ENCODE measurements at regions not wholly inside any gene's neighbourhood (a gene's known extent, or its start where the extent isn't known, plus 50 kb on each side); places are given as distances from the start of the nearest gene placed in this dataset.

DNA sequence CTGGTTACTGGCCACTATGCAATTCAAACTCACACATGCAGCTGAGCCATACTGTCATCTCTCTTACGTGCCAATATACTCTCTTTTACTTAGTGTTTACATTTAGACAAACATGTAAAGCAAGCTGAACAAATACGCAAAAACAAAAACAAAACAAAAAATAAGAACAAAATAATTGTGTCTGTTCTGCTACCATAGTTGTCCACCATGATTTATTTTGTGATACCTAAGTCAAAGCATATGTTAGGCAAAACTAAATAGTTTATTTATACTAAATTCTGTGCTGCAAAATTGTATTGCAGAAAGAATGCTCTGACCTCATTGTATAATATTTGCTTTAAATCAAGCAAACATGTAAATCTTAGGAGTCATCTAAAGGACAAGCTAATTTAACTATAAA, 943.2 kb upstream of the AGA start:
- H2AFZ ChIP-seq (ENCODE audit: low read length): no peak overlapping the region
- TF ChIP-seq CTCF (IDR thresholded peaks at IDR 0.05; ENCODE audit: extremely low read depth, low read depth, low read length): no peak
- H3K4me3 ChIP-seq (ENCODE audit: insufficient read depth, low read length): no peak overlapping the region
- DNase-seq (ENCODE audit: insufficient read length, low spot score, missing footprints): no peak
- H3K4me2 ChIP-seq (ENCODE audit: insufficient read depth, low read length): no peak overlapping the region
- H3K79me2 ChIP-seq (ENCODE audit: insufficient read depth, low read length): no peaks in the 10 kb centered on the region
- no peaks in the 10 kb centered on the region for H3K27me3 ChIP-seq (ENCODE audit: insufficient read depth, low read length)
- H3K36me3 ChIP-seq (ENCODE audit: insufficient read depth, low read length): no peaks in the 10 kb centered on the region
- H3K27ac ChIP-seq (ENCODE audit: low read depth, low read length): no peak overlapping the region
- no peaks in the 10 kb centered on the region for H4K20me1 ChIP-seq (ENCODE audit: insufficient read depth, low read length)
- no peaks in the 10 kb centered on the region for H3K9me3 ChIP-seq (ENCODE audit: low read depth, low read length)
- H3K4me1 ChIP-seq (ENCODE audit: insufficient read depth, low read length): no peaks in the 10 kb centered on the region

- Histone ChIP-seq H3K27ac (ENCODE audit: low read depth, low read length) (no peak overlapping the region), H3K4me3 (ENCODE audit: insufficient read depth, low read length) (no peak overlapping the region), H3K4me2 (ENCODE audit: insufficient read depth, low read length) (no peak overlapping the region), H3K79me2 (ENCODE audit: insufficient read depth, low read length) (no peaks in the 10 kb centered on the region), H3K36me3 (ENCODE audit: insufficient read depth, low read length) (no peaks in the 10 kb centered on the region), H3K9me3 (ENCODE audit: low read depth, low read length) (no peaks in the 10 kb centered on the region), H4K20me1 (ENCODE audit: insufficient read depth, low read length) (no peaks in the 10 kb centered on the region), H2AFZ (ENCODE audit: low read length) (no peak overlapping the region), H3K4me1 (ENCODE audit: insufficient read depth, low read length) (no peaks in the 10 kb centered on the region), H3K27me3 (ENCODE audit: insufficient read depth, low read length) (no peaks in the 10 kb centered on the region)
- no peak for DNase-seq (ENCODE audit: insufficient read length, low spot score, missing footprints)
- no peak for TF ChIP-seq CTCF (IDR thresholded peaks at IDR 0.05; ENCODE audit: extremely low read depth, low read depth, low read length)
These were observed 945.5 kb upstream of the AGA start for GRCh38 chr4:178387756-178388155.

GRCh38 chr4:178395798-178396197, 953.6 kb upstream of the AGA start:
- no peak for DNase-seq (ENCODE audit: insufficient read length, low spot score, missing footprints)
- no peak for TF ChIP-seq CTCF (IDR thresholded peaks at IDR 0.05; ENCODE audit: extremely low read depth, low read depth, low read length)
- no peaks in the 10 kb centered on the region for H4K20me1 ChIP-seq (ENCODE audit: insufficient read depth, low read length)
- no peaks in the 10 kb centered on the region for H3K4me1 ChIP-seq (ENCODE audit: insufficient read depth, low read length)
- H2AFZ ChIP-seq (ENCODE audit: low read length): no peak overlapping the region
- no peak overlapping the region for H3K27ac ChIP-seq (ENCODE audit: low read depth, low read length)
- H3K79me2 ChIP-seq (ENCODE audit: insufficient read depth, low read length): no peaks in the 10 kb centered on the region
- no peaks in the 10 kb centered on the region for H3K36me3 ChIP-seq (ENCODE audit: insufficient read depth, low read length)
- no peaks in the 10 kb centered on the region for H3K27me3 ChIP-seq (ENCODE audit: insufficient read depth, low read length)
- H3K9me3 ChIP-seq (ENCODE audit: low read depth, low read length): no peaks in the 10 kb centered on the region
- no peak overlapping the region for H3K4me3 ChIP-seq (ENCODE audit: insufficient read depth, low read length)
- no peak overlapping the region for H3K4me2 ChIP-seq (ENCODE audit: insufficient read depth, low read length)

- TF ChIP-seq CTCF (IDR thresholded peaks at IDR 0.05; ENCODE audit: extremely low read depth, low read depth, low read length): no peak
- Histone ChIP-seq H3K36me3 (ENCODE audit: insufficient read depth, low read length) (no peaks in the 10 kb centered on the region), H4K20me1 (ENCODE audit: insufficient read depth, low read length) (no peaks in the 10 kb centered on the region), H3K9me3 (ENCODE audit: low read depth, low read length) (no peaks in the 10 kb centered on the region), H2AFZ (ENCODE audit: low read length) (no peak overlapping the region), H3K27me3 (ENCODE audit: insufficient read depth, low read length) (no peaks in the 10 kb centered on the region), H3K4me1 (ENCODE audit: insufficient read depth, low read length) (no peaks in the 10 kb centered on the region), H3K4me3 (ENCODE audit: insufficient read depth, low read length) (no peak overlapping the region), H3K4me2 (ENCODE audit: insufficient read depth, low read length) (no peak overlapping the region), H3K27ac (ENCODE audit: low read depth, low read length) (no peak overlapping the region), H3K79me2 (ENCODE audit: insufficient read depth, low read length) (no peaks in the 10 kb centered on the region)
- DNase-seq (ENCODE audit: insufficient read length, low spot score, missing footprints): no peak
These were observed 970.2 kb upstream of the AGA start for GRCh38 chr4:178412455-178412854.
